ENCODE measurements at regions not wholly inside any gene's neighbourhood (a gene's known extent, or its start where the extent isn't known, plus 50 kb on each side); places are given as distances from the start of the nearest gene placed in this dataset.

GRCh38 chr11:21825127-21825526, 367.8 kb upstream of the ANO5 start:
- no peak overlapping the region for H3K27ac ChIP-seq
- no peak for TF ChIP-seq CTCF (conservative IDR thresholded peaks at IDR 0.05; ENCODE audit: low read depth)
- ChIA-PET CTCF (no interaction called here), POLR2A (ENCODE audit: low non-redundant PET) (no interaction called here)
- no peak for DNase-seq (ENCODE audit: low spot score)

- DNase-seq (ENCODE audit: low spot score) = no peak
- CTCF ChIA-PET = no interaction called here
- TF ChIP-seq CTCF (conservative IDR thresholded peaks at IDR 0.05; ENCODE audit: low read depth) = no peak
- H3K27ac ChIP-seq = no peak overlapping the region
- POLR2A ChIA-PET (ENCODE audit: low non-redundant PET) = no interaction called here
Measured at GRCh38 chr11:21838427-21838826, 354.5 kb upstream of the ANO5 start.

- ChIA-PET CTCF (no interaction called here), POLR2A (ENCODE audit: low non-redundant PET) (no interaction called here)
- no peak for DNase-seq (ENCODE audit: low spot score)
- TF ChIP-seq CTCF (conservative IDR thresholded peaks at IDR 0.05; ENCODE audit: low read depth) = no peak
- no peak overlapping the region for H3K27ac ChIP-seq
Measured at GRCh38 chr11:21839796-21840195, 353.1 kb upstream of the ANO5 start.

GRCh38 chr11:21861314-21861713, 331.6 kb upstream of the ANO5 start:
- DNase-seq (ENCODE audit: low spot score) = no peak
- no peak overlapping the region for H3K27ac ChIP-seq
- POLR2A ChIA-PET (ENCODE audit: low non-redundant PET) = no interaction called here
- no peak for TF ChIP-seq CTCF (conservative IDR thresholded peaks at IDR 0.05; ENCODE audit: low read depth)
- CTCF ChIA-PET = no interaction called here

GRCh38 chr11:21865541-21865940, 327.3 kb upstream of the ANO5 start:
- POLR2A ChIA-PET (ENCODE audit: low non-redundant PET) = no interaction called here
- no peak for DNase-seq (ENCODE audit: low spot score)
- no peak overlapping the region for H3K27ac ChIP-seq
- CTCF ChIA-PET = no interaction called here
- TF ChIP-seq CTCF (conservative IDR thresholded peaks at IDR 0.05; ENCODE audit: low read depth) = no peak

GRCh38 chr11:21866781-21867180, 326.1 kb upstream of the ANO5 start:
- TF ChIP-seq CTCF (conservative IDR thresholded peaks at IDR 0.05; ENCODE audit: low read depth) = no peak
- ChIA-PET CTCF (no interaction called here), POLR2A (ENCODE audit: low non-redundant PET) (no interaction called here)
- H3K27ac ChIP-seq = no peak overlapping the region
- no peak for DNase-seq (ENCODE audit: low spot score)

- POLR2A ChIA-PET (ENCODE audit: low non-redundant PET) = no interaction called here
- DNase-seq (ENCODE audit: low spot score) = no peak
- CTCF ChIA-PET = no interaction called here
Measured at GRCh38 chr11:21877151-21877550, 315.7 kb upstream of the ANO5 start.

More at GRCh38 chr11:21877151-21877550, 315.7 kb upstream of the ANO5 start:
- TF ChIP-seq CTCF (conservative IDR thresholded peaks at IDR 0.05; ENCODE audit: low read depth) = no peak
- H3K27ac ChIP-seq = no peak overlapping the region

All from RWPE1 (cell line).